Right lobe of liver (tissue), 6 donors: ENCODE measurements at regions not wholly inside any gene's neighbourhood (a gene's known extent, or its start where the extent isn't known, plus 50 kb on each side); places are given as distances from the start of the nearest gene placed in this dataset.

Source experiments
- ATAC-seq, 4 donors: fragments of 200-7000 bp; cut with Tn5 transposase; one replicate each; pipeline ENCODE4 v1.9.1; 2020; ENCODE audit warnings: mild to moderate bottlenecking in 4 of 4, moderate library complexity in 4 of 4
- DNase-seq, 3 donors: peaks; one replicate each; pipeline ENCODE4 v3.0.0-alpha.2; 2020
- H3K27ac ChIP-seq, 3 donors: fragments of 200-600 bp; one replicate each; pipeline ENCODE4 v1.8.0; 2022
- H3K27me3 ChIP-seq, 2 donors: fragments of 200-600 bp; one replicate each; pipeline ENCODE4 v1.8.0; 2022
- H3K36me3 ChIP-seq, 4 donors: fragments of 200-600 bp; sonication (generic) in 1 of 4; one replicate each; pipeline versions ENCODE4 v1.5.1 to v1.8.0; 2017 to 2022; ENCODE audit warnings: control low read depth in 1 of 4
- H3K4me1 ChIP-seq, 4 donors: fragments of 200-600 bp; sonication (generic) in 1 of 4; one replicate each; pipeline versions ENCODE4 v1.5.1 to v1.8.0; 2017 to 2022; ENCODE audit warnings: control low read depth in 1 of 4
- H3K4me3 ChIP-seq, 3 donors: fragments of 200-600 bp; one replicate each; pipeline ENCODE4 v1.8.0; 2022
- H3K9me3 ChIP-seq, 4 donors: fragments of 200-600 bp; sonication (generic) in 1 of 4; one replicate each; pipeline versions ENCODE4 v1.5.1 to v1.8.0; 2017 to 2022; ENCODE audit warnings: control low read depth in 1 of 4
- CTCF ChIP-seq, 4 donors: fragments of 200-600 bp in 3 of 4; fragments of 450-650 bp in 1 of 4; IDR thresholded peaks; one replicate each; pipeline versions ENCODE4 v1.5.1 to v1.8.0; 2016 to 2022; ENCODE audit warnings: antibody characterized with exemption in 4 of 4, mild to moderate bottlenecking in 2 of 4
- POLR2A ChIP-seq: fragments of 450-650 bp; IDR thresholded peaks from one replicate; pipeline ENCODE4 v1.6.1; 2017; ENCODE audit warnings: antibody characterized with exemption, mild to moderate bottlenecking
- WGBS: methylation state at CpG from one replicate; pipeline ENCODE4 v1.1.6; 2018; ENCODE audit warnings: low coverage, low lambda C conversion rate; ENCODE audit not compliant: insufficient coverage; ENCODE audit errors: missing lambda C conversion rate; 5-methylcytosine and 5-hydroxymethylcytosine counted together
- intact Hi-C, 2 donors: fragments of 100-400 bp; cut with DNase I; formaldehyde crosslinking; loops; one replicate each; pipeline versions ENCODE4 v1.11.2 to v1.14.1; 2022
- donor health status: DM: no; HTN: yes; CAD: no.
- donor health status: DM: no; HTN: no; CAD: no.
- donor health status: DM: no; HTN: no; CAD: no.
- donor health status: DM: no; HTN: yes; CAD: no.
- donor health status: DM: no; HTN: yes; CAD: no.

DNA sequence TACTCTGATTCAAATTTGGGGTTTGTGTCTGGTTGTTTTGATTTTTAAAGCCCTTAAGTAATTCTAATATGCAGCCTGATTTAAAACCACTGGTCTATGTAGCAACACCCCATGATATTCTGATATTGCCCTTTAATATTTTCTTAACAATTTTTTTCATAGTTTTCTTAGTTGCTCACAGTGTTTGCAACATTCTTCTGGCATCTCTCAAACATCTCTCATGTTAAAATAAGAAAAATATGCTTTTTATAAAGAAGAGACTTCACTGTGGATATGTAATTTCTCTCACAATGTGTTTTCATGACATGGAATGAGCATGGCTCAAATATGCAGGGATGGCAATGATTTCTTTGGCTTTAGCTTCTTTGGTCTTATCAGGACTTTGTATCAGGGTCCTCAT lies 183.7 kb downstream of the TAF11L14 start:
- no peak for ATAC-seq
- Histone ChIP-seq H3K27me3 (no peaks in the 10 kb centered on the region), H3K36me3 (no peaks in the 10 kb centered on the region), H3K27ac (no peak overlapping the region), H3K9me3 (no peaks in the 10 kb centered on the region), H3K4me1 (no peaks in the 10 kb centered on the region), H3K4me3 (no peak overlapping the region)
- no peak for TF ChIP-seq POLR2A
- no peak for TF ChIP-seq CTCF (IDR thresholded peaks at IDR 0.05)
- intact Hi-C loops: no loop called here
- no peak for DNase-seq

DNA sequence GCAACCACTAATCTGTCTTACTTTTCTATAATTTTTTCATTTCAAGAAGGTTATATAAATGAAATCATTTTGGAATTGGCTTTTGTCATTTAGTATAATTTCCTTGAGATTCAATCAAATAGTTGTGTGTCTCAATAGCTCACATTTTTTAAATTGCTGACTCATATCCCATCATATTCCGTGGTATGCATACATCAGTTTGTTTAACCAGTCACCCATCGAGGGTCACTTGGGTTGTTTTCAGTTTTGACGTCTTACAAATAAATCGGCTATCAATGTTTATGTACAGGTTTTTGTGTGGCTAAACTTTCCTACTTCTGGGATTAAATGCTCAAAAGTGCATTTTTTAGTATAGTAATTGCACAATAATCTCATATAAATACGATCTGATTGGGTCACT lies 185.5 kb downstream of the TAF11L14 start:
- H3K27ac ChIP-seq: no peak overlapping the region
- ATAC-seq: no peak
- intact Hi-C loops: no loop called here
- no peaks in the 10 kb centered on the region for H3K9me3 ChIP-seq
- no peaks in the 10 kb centered on the region for H3K4me1 ChIP-seq
- no peaks in the 10 kb centered on the region for H3K27me3 ChIP-seq
- DNase-seq: no peak
- TF ChIP-seq POLR2A: no peak
- no peak for TF ChIP-seq CTCF (IDR thresholded peaks at IDR 0.05)
- H3K36me3 ChIP-seq: no peaks in the 10 kb centered on the region
- WGBS: 44% methylated on average over 5 of the region's 5 CpGs
- no peak overlapping the region for H3K4me3 ChIP-seq

DNA sequence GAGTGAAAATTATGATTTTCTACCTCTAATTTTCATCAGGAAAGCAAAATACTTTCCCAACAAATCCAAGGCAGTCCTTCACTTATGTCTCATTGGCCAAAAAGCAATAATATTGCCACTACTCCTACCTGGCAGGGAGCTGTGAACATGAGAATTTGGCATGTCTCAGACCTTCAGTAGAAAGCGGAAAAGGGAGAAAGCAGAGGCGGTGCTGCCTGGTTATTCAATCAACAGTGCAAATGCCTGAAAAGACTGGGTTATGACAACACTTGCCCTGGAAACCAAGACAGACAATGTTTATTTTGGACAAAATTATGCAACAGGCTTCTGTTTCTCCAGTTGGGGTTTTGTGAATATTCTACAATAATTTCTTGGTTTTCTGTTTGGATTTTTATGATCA lies 194.4 kb downstream of the TAF11L14 start:
- 22% methylated on average over 2 of the region's 2 CpGs for WGBS
- ATAC-seq (no peak), DNase-seq (no peak)
- H3K27me3 ChIP-seq: no peaks in the 10 kb centered on the region
- no peak overlapping the region for H3K4me3 ChIP-seq
- no peak for TF ChIP-seq CTCF (IDR thresholded peaks at IDR 0.05)
- no peak for TF ChIP-seq POLR2A
- intact Hi-C loops: no loop called here
- no peaks in the 10 kb centered on the region for H3K4me1 ChIP-seq
- H3K9me3 ChIP-seq: no peaks in the 10 kb centered on the region
- H3K36me3 ChIP-seq: no peaks in the 10 kb centered on the region
- no peak overlapping the region for H3K27ac ChIP-seq

- no peaks in the 10 kb centered on the region for H3K36me3 ChIP-seq
- DNase-seq (no peak), ATAC-seq (no peak)
- H3K4me1 ChIP-seq: no peaks in the 10 kb centered on the region
- 45% methylated on average over 3 of the region's 3 CpGs for WGBS
- intact Hi-C loops: no loop called here
- no peaks in the 10 kb centered on the region for H3K27me3 ChIP-seq
- H3K4me3 ChIP-seq: no peak overlapping the region
- no peak overlapping the region for H3K27ac ChIP-seq
- no peaks in the 10 kb centered on the region for H3K9me3 ChIP-seq
- no peak for TF ChIP-seq CTCF (IDR thresholded peaks at IDR 0.05)
These were observed 195.2 kb downstream of the TAF11L14 start for GRCh38 chr5:17829456-17829855.

GRCh38 chr5:17831279-17831678 lies 197.0 kb downstream of the TAF11L14 start:
- Histone ChIP-seq H3K4me1 (no peaks in the 10 kb centered on the region), H3K36me3 (no peaks in the 10 kb centered on the region), H3K4me3 (no peak overlapping the region), H3K9me3 (no peaks in the 10 kb centered on the region), H3K27ac (no peak overlapping the region), H3K27me3 (no peaks in the 10 kb centered on the region)
- intact Hi-C loops: no loop called here
- TF ChIP-seq CTCF (IDR thresholded peaks at IDR 0.05) (no peak), POLR2A (no peak)
- no peak for DNase-seq
- no CpG with 5 or more reads among the region's 1 CpG for whole genome bisulfite sequencing
- no peak for ATAC-seq
